PC-9 (cell line): ENCODE measurements at regions not wholly inside any gene's neighbourhood (a gene's known extent, or its start where the extent isn't known, plus 50 kb on each side); places are given as distances from the start of the nearest gene placed in this dataset.

Source experiments
- BruUV-seq: library from RNA; stranded (reverse); fragments of 400-500 nt; replicated peaks from 2 replicates; lab custom pipeline; 2021; lab: Mats Ljungman, UMichigan
- CTCF ChIA-PET: fragments of 300-600 bp; sonication (Branson Sonifier 250); formaldehyde crosslinking; loops from one replicate; lab custom pipeline; 2022; ENCODE audit warnings: antibody characterized with exemption; lab: Charles Lee
- POLR2A ChIA-PET: fragments of 300-600 bp; sonication (Branson Sonifier 250); formaldehyde crosslinking; loops from one replicate; lab custom pipeline; 2022; ENCODE audit warnings: antibody characterized with exemption; ENCODE audit not compliant: unreplicated experiment; lab: Charles Lee
- DNase-seq, 2 experiments: peaks; one replicate each; pipeline versions ENCODE4 v3.0.0 to v3.0.0-alpha.2; 2015 to 2022; ENCODE audit warnings: mixed read lengths in 1 of 2
- H2AFZ ChIP-seq: fragments of 200-600 bp; sonication (generic); 2 replicates; pipeline ENCODE4 v1.8.1; 2017; ENCODE audit warnings: antibody characterized with exemption
- H3F3A ChIP-seq: fragments of 200-600 bp; sonication (generic); 2 replicates; pipeline ENCODE4 v1.8.1; 2017; ENCODE audit warnings: antibody characterized with exemption, mild to moderate bottlenecking, low read depth; ENCODE audit not compliant: insufficient read depth
- H3K27ac ChIP-seq: fragments of 200-600 bp; sonication (generic); 2 replicates; pipeline ENCODE4 v1.6.1; 2016; ENCODE audit warnings: mixed run types
- H3K27me3 ChIP-seq: fragments of 200-600 bp; sonication (generic); 2 replicates; pipeline ENCODE4 v1.6.1; 2016; ENCODE audit warnings: low read depth, mixed run types; ENCODE audit not compliant: insufficient read depth
- H3K36me3 ChIP-seq: fragments of 200-600 bp; sonication (generic); 2 replicates; pipeline ENCODE4 v1.6.1; 2016; ENCODE audit warnings: low read depth, mixed run types
- H3K4me1 ChIP-seq: fragments of 200-600 bp; sonication (generic); replicated peaks from 2 replicates; pipeline ENCODE4 v1.6.1; 2016; ENCODE audit warnings: mixed run types; ENCODE audit not compliant: insufficient read depth
- H3K4me2 ChIP-seq: fragments of 200-600 bp; sonication (generic); 2 replicates; pipeline ENCODE4 v1.6.1; 2017; ENCODE audit warnings: mixed run types
- H3K4me3 ChIP-seq: fragments of 200-600 bp; sonication (generic); 2 replicates; pipeline ENCODE4 v1.6.1; 2016; ENCODE audit warnings: mixed run types
- H3K79me2 ChIP-seq: fragments of 200-600 bp; sonication (generic); 2 replicates; pipeline ENCODE4 v1.6.1; 2017; ENCODE audit warnings: low read depth, mixed run types
- H3K9me2 ChIP-seq: fragments of 200-600 bp; sonication (generic); 2 replicates; pipeline ENCODE4 v1.8.1; 2017; ENCODE audit warnings: mild to moderate bottlenecking; ENCODE audit not compliant: insufficient read depth
- H3K9me3 ChIP-seq: fragments of 200-600 bp; sonication (generic); 2 replicates; pipeline ENCODE4 v1.8.1; 2016; ENCODE audit warnings: low read depth; ENCODE audit not compliant: insufficient read depth
- H4K20me1 ChIP-seq: fragments of 200-600 bp; sonication (generic); 2 replicates; pipeline ENCODE4 v1.8.1; 2017; ENCODE audit not compliant: insufficient read depth
- EZH2 ChIP-seq: fragments of 200-600 bp; sonication (generic); IDR thresholded peaks from 2 replicates; pipeline ENCODE4 v1.8.0; 2017; ENCODE audit warnings: antibody characterized with exemption, low read depth
- intact Hi-C: fragments of 100-400 bp; cut with micrococcal nuclease; formaldehyde crosslinking; loops from one replicate; pipeline ENCODE4 v1.10.0; 2022; ENCODE audit not compliant: unreplicated experiment
- TF ChIP-seq, protein P1 (sequence below): fragments of 200-600 bp; sonication (generic); conservative IDR thresholded peaks from 2 replicates; pipeline ENCODE4 v1.6.1; 2017; ENCODE audit warnings: mixed run types, antibody characterized with exemption, mild to moderate bottlenecking, moderate library complexity

DNA sequence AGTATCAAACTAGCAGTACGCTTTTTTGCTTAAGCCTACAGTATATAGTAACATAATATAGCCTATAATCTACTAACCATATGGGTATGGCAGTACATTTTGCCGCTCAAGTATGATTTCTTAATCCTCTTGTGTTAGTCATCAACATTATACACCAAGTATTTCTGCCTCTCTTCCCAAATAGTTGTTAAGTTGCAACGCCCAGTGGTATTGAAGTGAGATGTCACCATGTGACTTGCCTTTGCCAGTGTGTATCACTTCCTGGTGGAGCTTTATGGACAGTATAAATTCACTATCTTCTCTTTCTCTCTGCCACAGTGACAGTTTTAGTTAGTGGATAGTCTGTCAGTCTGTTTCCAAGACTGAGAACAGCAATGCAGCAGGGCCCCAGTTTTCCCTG, 535.5 kb downstream of the PDHA2 start:
- no peaks in the 10 kb centered on the region for H3K4me1 ChIP-seq
- ChIA-PET POLR2A (no interaction called here), CTCF (no interaction called here)
- H3K4me3 ChIP-seq, result no peak overlapping the region
- TF ChIP-seq, protein P1, sequence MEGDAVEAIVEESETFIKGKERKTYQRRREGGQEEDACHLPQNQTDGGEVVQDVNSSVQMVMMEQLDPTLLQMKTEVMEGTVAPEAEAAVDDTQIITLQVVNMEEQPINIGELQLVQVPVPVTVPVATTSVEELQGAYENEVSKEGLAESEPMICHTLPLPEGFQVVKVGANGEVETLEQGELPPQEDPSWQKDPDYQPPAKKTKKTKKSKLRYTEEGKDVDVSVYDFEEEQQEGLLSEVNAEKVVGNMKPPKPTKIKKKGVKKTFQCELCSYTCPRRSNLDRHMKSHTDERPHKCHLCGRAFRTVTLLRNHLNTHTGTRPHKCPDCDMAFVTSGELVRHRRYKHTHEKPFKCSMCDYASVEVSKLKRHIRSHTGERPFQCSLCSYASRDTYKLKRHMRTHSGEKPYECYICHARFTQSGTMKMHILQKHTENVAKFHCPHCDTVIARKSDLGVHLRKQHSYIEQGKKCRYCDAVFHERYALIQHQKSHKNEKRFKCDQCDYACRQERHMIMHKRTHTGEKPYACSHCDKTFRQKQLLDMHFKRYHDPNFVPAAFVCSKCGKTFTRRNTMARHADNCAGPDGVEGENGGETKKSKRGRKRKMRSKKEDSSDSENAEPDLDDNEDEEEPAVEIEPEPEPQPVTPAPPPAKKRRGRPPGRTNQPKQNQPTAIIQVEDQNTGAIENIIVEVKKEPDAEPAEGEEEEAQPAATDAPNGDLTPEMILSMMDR, result no peak
- TF ChIP-seq EZH2, result no peak
- DNase-seq, result no peak
- intact Hi-C loops, result no loop called here
- no peaks in the 10 kb centered on the region for H3K9me3 ChIP-seq
- no TSS peak for BruUV-seq
- no peaks in the 10 kb centered on the region for H3F3A ChIP-seq
- no peak overlapping the region for H3K4me2 ChIP-seq
- H4K20me1 ChIP-seq, result no peaks in the 10 kb centered on the region
- no peaks in the 10 kb centered on the region for H3K9me2 ChIP-seq
- no peaks in the 10 kb centered on the region for H3K79me2 ChIP-seq
- no peaks in the 10 kb centered on the region for H3K36me3 ChIP-seq
- H3K27ac ChIP-seq, result no peak overlapping the region
- H3K27me3 ChIP-seq, result no peaks in the 10 kb centered on the region
- H2AFZ ChIP-seq, result no peak overlapping the region

DNA sequence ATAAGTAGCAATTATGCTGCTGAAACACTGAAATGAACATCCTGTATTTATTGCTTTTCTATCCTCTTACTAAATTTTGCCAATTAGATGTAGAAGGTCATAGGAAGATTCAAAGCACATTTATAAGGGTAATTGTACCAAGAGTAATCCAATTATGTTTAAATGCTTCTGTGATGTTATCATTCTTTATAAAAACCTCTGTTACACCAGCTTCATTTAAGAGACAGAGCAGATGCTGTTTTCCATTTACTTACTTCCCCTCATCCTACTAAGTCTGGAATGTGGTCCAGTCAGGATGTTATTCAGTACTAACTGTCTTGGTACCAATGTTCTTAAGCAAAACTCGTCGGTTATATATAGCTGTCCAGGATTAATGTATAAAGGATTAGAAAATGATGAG, 539.6 kb downstream of the PDHA2 start:
- H3K27me3 ChIP-seq, result no peaks in the 10 kb centered on the region
- H3K9me2 ChIP-seq, result no peaks in the 10 kb centered on the region
- no peaks in the 10 kb centered on the region for H3K36me3 ChIP-seq
- no TSS peak for BruUV-seq
- ChIA-PET CTCF (no interaction called here), POLR2A (no interaction called here)
- intact Hi-C loops, result no loop called here
- H3K79me2 ChIP-seq, result no peaks in the 10 kb centered on the region
- no peak for TF ChIP-seq EZH2
- TF ChIP-seq, protein P1, result no peak
- no peak overlapping the region for H3K27ac ChIP-seq
- no peak overlapping the region for H3K4me3 ChIP-seq
- no peak overlapping the region for H3K4me2 ChIP-seq
- H4K20me1 ChIP-seq, result no peaks in the 10 kb centered on the region
- no peaks in the 10 kb centered on the region for H3K4me1 ChIP-seq
- no peak for DNase-seq
- no peak overlapping the region for H2AFZ ChIP-seq
- H3K9me3 ChIP-seq, result no peaks in the 10 kb centered on the region
- no peaks in the 10 kb centered on the region for H3F3A ChIP-seq

DNA sequence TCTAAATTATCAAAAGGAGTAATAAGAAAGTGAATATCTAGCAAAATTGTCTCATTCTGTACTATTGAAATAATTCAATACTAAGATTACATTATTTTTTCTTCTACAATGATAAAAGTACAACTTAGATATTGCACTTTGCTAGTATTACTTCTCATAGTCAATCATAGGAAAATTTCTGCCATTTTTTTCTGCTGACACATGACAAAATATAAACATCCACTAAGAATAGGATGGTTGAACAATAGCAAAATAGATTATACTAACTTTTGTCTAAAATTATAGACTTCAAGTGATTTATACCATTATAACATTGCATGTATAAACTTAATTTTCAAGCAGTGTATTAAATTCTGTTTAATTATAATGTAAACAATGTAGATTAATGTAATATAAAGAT, 540.2 kb downstream of the PDHA2 start:
- no peak overlapping the region for H3K27ac ChIP-seq
- BruUV-seq, result no TSS peak
- no peaks in the 10 kb centered on the region for H3K79me2 ChIP-seq
- H3K9me3 ChIP-seq, result no peaks in the 10 kb centered on the region
- no peak overlapping the region for H3K4me3 ChIP-seq
- H3K4me2 ChIP-seq, result no peak overlapping the region
- no peaks in the 10 kb centered on the region for H3K27me3 ChIP-seq
- DNase-seq, result no peak
- TF ChIP-seq EZH2, result no peak
- TF ChIP-seq, protein P1, result no peak
- H2AFZ ChIP-seq, result no peak overlapping the region
- no peaks in the 10 kb centered on the region for H3K36me3 ChIP-seq
- no peaks in the 10 kb centered on the region for H3K9me2 ChIP-seq
- H4K20me1 ChIP-seq, result no peaks in the 10 kb centered on the region
- POLR2A ChIA-PET, result no interaction called here
- no peaks in the 10 kb centered on the region for H3F3A ChIP-seq
- no peaks in the 10 kb centered on the region for H3K4me1 ChIP-seq
- intact Hi-C loops, result no loop called here
- CTCF ChIA-PET, result no interaction called here
